IMR-90 (cell line): ENCODE measurements at regions not wholly inside any gene's neighbourhood (a gene's known extent, or its start where the extent isn't known, plus 50 kb on each side); places are given as distances from the start of the nearest gene placed in this dataset.

ENCODE experiments used
- ATAC-seq: fragments of 200-7000 bp; cut with Tn5 transposase; 2 replicates; pipeline ENCODE4 v1.9.1; 2020; ENCODE audit warnings: low read depth, mild to moderate bottlenecking, moderate library complexity
- BruUV-seq: library from RNA; stranded (reverse); fragments of 400-500 nt; replicated peaks from 2 replicates; lab custom pipeline; 2021; lab: Mats Ljungman, UMichigan
- CTCF ChIA-PET: fragments of 300-600 bp; formaldehyde crosslinking; extraction: SDS; loops from one replicate; lab custom pipeline; 2021; ENCODE audit warnings: antibody characterized with exemption; lab: Yijun Ruan, JAX
- POLR2A ChIA-PET: fragments of 300-600 bp; sonication (Branson Sonifier 250); formaldehyde crosslinking; loops from one replicate; lab custom pipeline; 2022; ENCODE audit warnings: antibody characterized with exemption; ENCODE audit not compliant: unreplicated experiment; lab: Charles Lee
- DNase-seq: peaks from one replicate; pipeline ENCODE4 v3.0.0; 2013
- H2AFZ ChIP-seq: replicated peaks from 2 replicates; pipeline ENCODE3; 2013; ENCODE audit warnings: low read length, mild to moderate bottlenecking; ENCODE audit not compliant: poor library complexity
- H2AK5ac ChIP-seq: 2 replicates; pipeline ENCODE4 v1.6.1; 2013; ENCODE audit warnings: low read depth, low read length, inconsistent platforms
- H2AK9ac ChIP-seq: replicated peaks from 2 replicates; pipeline ENCODE3; 2013; ENCODE audit warnings: mild to moderate bottlenecking, low read depth, low read length, moderate library complexity; ENCODE audit not compliant: poor library complexity
- H2BK120ac ChIP-seq: 2 replicates; pipeline ENCODE4 v1.6.1; 2013; ENCODE audit warnings: low read depth, low read length, inconsistent platforms
- H2BK15ac ChIP-seq: 3 replicates; pipeline ENCODE4 v1.6.1; 2013; ENCODE audit warnings: low read depth, low read length, inconsistent platforms
- H2BK20ac ChIP-seq: 2 replicates; pipeline ENCODE4 v1.6.1; 2013; ENCODE audit warnings: low read depth, mild to moderate bottlenecking, inconsistent platforms, low read length, moderate library complexity
- H2BK5ac ChIP-seq: 2 replicates; pipeline ENCODE4 v1.6.1; 2013; ENCODE audit warnings: mild to moderate bottlenecking, low read depth, low read length, inconsistent platforms; ENCODE audit not compliant: poor library complexity, severe bottlenecking
- H3K14ac ChIP-seq: replicated peaks from 2 replicates; pipeline ENCODE4 v1.6.1; 2013; ENCODE audit warnings: low read depth, low read length, inconsistent platforms
- H3K18ac ChIP-seq: 2 replicates; pipeline ENCODE4 v1.6.1; 2013; ENCODE audit warnings: low read depth, low read length, control low read depth
- H3K23ac ChIP-seq: 2 replicates; pipeline ENCODE4 v1.6.1; 2013; ENCODE audit warnings: low read depth, low read length, inconsistent platforms
- H3K27ac ChIP-seq: 2 replicates; pipeline ENCODE4 v1.5.1; 2013; ENCODE audit warnings: mild to moderate bottlenecking, control low read depth, low read length; ENCODE audit not compliant: insufficient read depth
- H3K27me3 ChIP-seq: 2 replicates; pipeline ENCODE4 v1.6.1; 2013; ENCODE audit warnings: low read length; ENCODE audit not compliant: control insufficient read depth, insufficient read depth
- H3K36me3 ChIP-seq: 2 replicates; pipeline ENCODE4 v1.6.1; 2013; ENCODE audit warnings: low read length, mixed read lengths; ENCODE audit not compliant: control insufficient read depth, insufficient read depth
- H3K4ac ChIP-seq: 2 replicates; pipeline ENCODE4 v1.6.1; 2013; ENCODE audit warnings: low read depth, low read length, inconsistent platforms
- H3K4me1 ChIP-seq: 2 replicates; pipeline ENCODE4 v1.6.1; 2013; ENCODE audit warnings: low read length, mixed read lengths; ENCODE audit not compliant: control insufficient read depth, insufficient read depth
- H3K4me2 ChIP-seq: 2 replicates; pipeline ENCODE4 v1.6.1; 2013; ENCODE audit warnings: low read depth, mild to moderate bottlenecking, control low read depth, low read length, moderate library complexity
- H3K4me3 ChIP-seq: 2 replicates; pipeline ENCODE4 v1.5.1; 2013; ENCODE audit warnings: low read depth, mild to moderate bottlenecking, control low read depth, low read length, moderate library complexity; ENCODE audit not compliant: insufficient read depth
- H3K56ac ChIP-seq: 2 replicates; pipeline ENCODE4 v1.6.1; 2013; ENCODE audit warnings: low read length, inconsistent platforms; ENCODE audit not compliant: insufficient read depth; ENCODE audit errors: extremely low read depth
- H3K79me1 ChIP-seq, 2 experiments: 2 replicates each; pipeline ENCODE4 v1.6.1; 2013; ENCODE audit warnings: low read length in 2 of 2, inconsistent platforms in 1 of 2, low read depth in 1 of 2
- H3K9ac ChIP-seq: 2 replicates; pipeline ENCODE4 v1.6.1; 2013; ENCODE audit warnings: low read depth, low read length, control low read depth
- H3K9me1 ChIP-seq: 2 replicates; pipeline ENCODE4 v1.6.1; 2013; ENCODE audit warnings: low read length, inconsistent platforms; ENCODE audit not compliant: insufficient read depth
- H3K9me3 ChIP-seq: 2 replicates; pipeline ENCODE4 v1.6.1; 2013; ENCODE audit warnings: low read length; ENCODE audit not compliant: control insufficient read depth, insufficient read depth
- H4K20me1 ChIP-seq: 2 replicates; pipeline ENCODE4 v1.6.1; 2013; ENCODE audit warnings: low read length, inconsistent platforms; ENCODE audit not compliant: insufficient read depth
- H4K5ac ChIP-seq: 2 replicates; pipeline ENCODE4 v1.6.1; 2013; ENCODE audit warnings: mild to moderate bottlenecking, low read depth, low read length, control low read depth
- H4K8ac ChIP-seq, 2 experiments: 2 replicates each; pipeline ENCODE4 v1.6.1; 2013; ENCODE audit warnings: low read depth in 2 of 2, low read length in 2 of 2, control low read depth in 1 of 2, inconsistent platforms in 1 of 2
- H4K91ac ChIP-seq: 2 replicates; pipeline ENCODE4 v1.6.1; 2013; ENCODE audit warnings: low read depth, low read length, inconsistent platforms; ENCODE audit not compliant: insufficient read depth
- CEBPB ChIP-seq: IDR thresholded peaks from 2 replicates; pipeline ENCODE4 v1.6.1; 2012; ENCODE audit warnings: low read depth, low read length, improper control_type of control experiment
- FOS ChIP-seq: fragments of 150-350 bp; IDR thresholded peaks from 2 replicates; pipeline ENCODE4 v1.6.1; 2016; ENCODE audit warnings: low read depth, low read length
- MAZ ChIP-seq: IDR thresholded peaks from 2 replicates; pipeline ENCODE4 v1.6.1; 2012; ENCODE audit warnings: low read depth, mild to moderate bottlenecking, low read length, improper control_type of control experiment, moderate library complexity, borderline replicate concordance
- NFE2L2 ChIP-seq: fragments of 150-350 bp; IDR thresholded peaks from 2 replicates; pipeline ENCODE4 v1.6.1; 2016; ENCODE audit warnings: low read depth, mild to moderate bottlenecking, low read length
- POLR2A ChIP-seq: IDR thresholded peaks from 2 replicates; pipeline ENCODE4 v1.6.1; 2012; ENCODE audit warnings: mild to moderate bottlenecking, low read depth, low read length
- RAD21 ChIP-seq: IDR thresholded peaks from 2 replicates; pipeline ENCODE4 v1.6.1; 2012; ENCODE audit warnings: low read length, improper control_type of control experiment
- RFX5 ChIP-seq: IDR thresholded peaks from 2 replicates; pipeline ENCODE4 v1.8.0; 2012; ENCODE audit warnings: low read depth, mild to moderate bottlenecking, low read length, moderate library complexity
- WGBS, 2 experiments: methylation state at CpG; one replicate each; pipeline versions ENCODE4 v1.1.5 to v1.1.7; 2013; ENCODE audit warnings: missing lambda C conversion rate in 2 of 2; ENCODE audit not compliant: insufficient read length in 1 of 2; ENCODE audit errors: extremely low coverage in 2 of 2; 5-methylcytosine and 5-hydroxymethylcytosine counted together
- dilution Hi-C: fragments of 300-500 bp; cut with HindIII; formaldehyde crosslinking; loops from one replicate; pipeline ENCODE4 v1.14.3; 2018; ENCODE audit warnings: low sequenced_read_pairs; ENCODE audit not compliant: unreplicated experiment
- in situ Hi-C: fragments of 300-500 bp; cut with MboI; formaldehyde crosslinking; loops from 3 replicates; pipeline ENCODE4 v1.14.3; 2019; ENCODE audit warnings: low sequenced_read_pairs, inconsistent platforms, mixed read lengths
- intact Hi-C: fragments of 100-400 bp; cut with micrococcal nuclease; formaldehyde crosslinking; loops from 2 replicates; pipeline ENCODE4 v1.10.0; 2022
- TF ChIP-seq, protein P1 (sequence below): conservative IDR thresholded peaks from 2 replicates; pipeline ENCODE4 v1.5.1; 2012; ENCODE audit warnings: mild to moderate bottlenecking, low read depth, low read length, improper control_type of control experiment
- TF ChIP-seq, protein P2 (sequence below): fragments of 150-350 bp; IDR thresholded peaks from 2 replicates; pipeline ENCODE4 v1.6.1; 2017; ENCODE audit warnings: mild to moderate bottlenecking, antibody characterized with exemption, low read length, low read depth

DNA sequence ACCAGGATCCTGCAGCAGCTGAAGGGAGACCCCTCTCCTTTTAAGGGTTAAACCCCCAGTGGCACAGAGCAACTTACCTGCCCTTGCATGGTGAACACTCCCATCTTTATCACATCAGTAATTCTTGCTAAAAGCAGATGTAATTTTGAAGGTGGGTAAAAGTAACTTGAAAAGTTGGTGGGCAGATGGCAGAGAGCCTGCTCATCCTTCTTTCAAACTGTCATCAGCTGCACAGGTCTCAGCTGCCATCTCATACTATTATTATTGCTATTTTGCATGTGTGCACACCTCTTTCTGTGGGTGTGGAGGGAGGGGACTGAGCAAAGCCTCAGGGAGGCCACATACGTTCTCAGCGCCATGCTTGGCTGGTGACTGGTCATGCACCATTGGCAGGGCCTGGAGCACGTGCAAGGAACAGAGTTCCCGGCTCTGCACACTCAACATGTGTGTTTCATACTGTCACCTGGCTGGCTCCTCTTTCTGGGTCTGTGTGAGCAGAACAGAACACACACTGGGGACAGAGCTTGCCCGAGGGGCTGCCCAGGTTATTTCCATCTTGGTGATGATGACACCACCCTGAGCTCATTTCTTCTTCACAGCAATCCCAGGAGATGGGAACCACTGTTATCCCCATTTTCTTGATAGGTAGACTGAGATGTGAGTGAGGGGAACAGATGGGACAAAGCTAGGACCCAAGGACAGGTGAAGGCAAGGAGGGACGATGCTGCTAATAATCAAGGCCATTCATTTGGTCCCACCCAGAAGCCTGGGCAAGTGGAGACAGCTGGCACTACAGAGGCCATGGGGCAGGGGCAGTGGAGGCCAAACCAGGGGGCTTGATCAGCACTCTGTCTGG lies 95.8 kb upstream of the KLF13 start:
- Histone ChIP-seq H3K9me3 (peaks cover 2% of the 10 kb centered on the region; the same call in 1 of the 2 replicates), H3K14ac (no peak overlapping the region), H3K9ac (no peak overlapping the region), H3K27me3 (peaks cover 2% of the 10 kb centered on the region), H3K18ac (no peak overlapping the region), H3K79me1 (no peaks in the 10 kb centered on the region), H3K4me2 (no peak overlapping the region), H2BK15ac (no peak overlapping the region), H2BK20ac (no peak overlapping the region), H3K4me1 (peaks cover 3% of the 10 kb centered on the region; the same call in 1 of the 2 replicates), H4K5ac (no peak overlapping the region), H3K4ac (no peak overlapping the region), H3K23ac (no peak overlapping the region), H4K91ac (no peak overlapping the region), H2BK120ac (no peak overlapping the region), H3K9me1 (no peaks in the 10 kb centered on the region), H2BK5ac (no peak overlapping the region), H2AFZ (peak overlapping the region; percentile 39), H2AK9ac (no peak overlapping the region), H2AK5ac (no peak overlapping the region), H3K36me3 (no peaks in the 10 kb centered on the region), H3K27ac (no peak overlapping the region), H3K4me3 (no peak overlapping the region), H3K56ac (no peak overlapping the region), H4K20me1 (no peaks in the 10 kb centered on the region), H4K8ac (no peak overlapping the region)
- CTCF ChIA-PET: no interaction called here
- 60% methylated on average over 1 of the region's 6 CpGs; no CpG with 5 or more reads in 1 of the 2 experiments for WGBS, 2 experiments
- POLR2A ChIA-PET: no interaction called here
- dilution Hi-C loops (no loop called here), in situ Hi-C loops (no loop called here), intact Hi-C loops (no loop called here)
- DNase-seq: no peak
- TF ChIP-seq FOS (no peak), NFE2L2 (no peak), CEBPB (no peak), RFX5 (no peak), POLR2A (no peak), RAD21 (no peak), MAZ (no peak)
- TF ChIP-seq, protein P1, sequence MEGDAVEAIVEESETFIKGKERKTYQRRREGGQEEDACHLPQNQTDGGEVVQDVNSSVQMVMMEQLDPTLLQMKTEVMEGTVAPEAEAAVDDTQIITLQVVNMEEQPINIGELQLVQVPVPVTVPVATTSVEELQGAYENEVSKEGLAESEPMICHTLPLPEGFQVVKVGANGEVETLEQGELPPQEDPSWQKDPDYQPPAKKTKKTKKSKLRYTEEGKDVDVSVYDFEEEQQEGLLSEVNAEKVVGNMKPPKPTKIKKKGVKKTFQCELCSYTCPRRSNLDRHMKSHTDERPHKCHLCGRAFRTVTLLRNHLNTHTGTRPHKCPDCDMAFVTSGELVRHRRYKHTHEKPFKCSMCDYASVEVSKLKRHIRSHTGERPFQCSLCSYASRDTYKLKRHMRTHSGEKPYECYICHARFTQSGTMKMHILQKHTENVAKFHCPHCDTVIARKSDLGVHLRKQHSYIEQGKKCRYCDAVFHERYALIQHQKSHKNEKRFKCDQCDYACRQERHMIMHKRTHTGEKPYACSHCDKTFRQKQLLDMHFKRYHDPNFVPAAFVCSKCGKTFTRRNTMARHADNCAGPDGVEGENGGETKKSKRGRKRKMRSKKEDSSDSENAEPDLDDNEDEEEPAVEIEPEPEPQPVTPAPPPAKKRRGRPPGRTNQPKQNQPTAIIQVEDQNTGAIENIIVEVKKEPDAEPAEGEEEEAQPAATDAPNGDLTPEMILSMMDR: no peak
- TF ChIP-seq, protein P2, sequence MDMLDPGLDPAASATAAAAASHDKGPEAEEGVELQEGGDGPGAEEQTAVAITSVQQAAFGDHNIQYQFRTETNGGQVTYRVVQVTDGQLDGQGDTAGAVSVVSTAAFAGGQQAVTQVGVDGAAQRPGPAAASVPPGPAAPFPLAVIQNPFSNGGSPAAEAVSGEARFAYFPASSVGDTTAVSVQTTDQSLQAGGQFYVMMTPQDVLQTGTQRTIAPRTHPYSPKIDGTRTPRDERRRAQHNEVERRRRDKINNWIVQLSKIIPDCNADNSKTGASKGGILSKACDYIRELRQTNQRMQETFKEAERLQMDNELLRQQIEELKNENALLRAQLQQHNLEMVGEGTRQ: no peak
- no TSS peak for BruUV-seq
- no peak for ATAC-seq
